A549 (cell line): ENCODE measurements at regions not wholly inside any gene's neighbourhood (a gene's known extent, or its start where the extent isn't known, plus 50 kb on each side); places are given as distances from the start of the nearest gene placed in this dataset.

Source experiments
- ATAC-seq, 2 experiments: fragments of 200-7000 bp in 1 of 2; fragments of >200 bp in 1 of 2; cut with Nextera tagmentation in 1 of 2; cut with Tn5 transposase in 1 of 2; 3 replicates each; pipeline versions ENCODE4 v1.8.0 to v1.9.1; 2018 to 2020; ENCODE audit warnings: mild to moderate bottlenecking in 1 of 2, moderate library complexity in 1 of 2
- CTCF ChIA-PET: fragments of 300-600 bp; sonication (Branson Sonifier 250); formaldehyde crosslinking; extraction: SDS; loops from one replicate; lab custom pipeline; 2021; ENCODE audit warnings: antibody characterized with exemption, inconsistent platforms; lab: Yijun Ruan, JAX
- POLR2A ChIA-PET: fragments of 350-600 bp; formaldehyde crosslinking; extraction: SDS; loops from one replicate; lab custom pipeline; 2021; ENCODE audit warnings: antibody characterized with exemption, inconsistent platforms; lab: Yijun Ruan, JAX
- DNase-seq, 2 experiments: peaks; one replicate each; pipeline versions ENCODE4 v3.0.0 to v3.0.0-alpha.2; 2011 to 2016; ENCODE audit warnings: low read depth in 1 of 2, low spot score in 1 of 2
- FAIRE-seq: peaks from 2 replicates; lab custom pipeline; 2011; peaks lifted over from hg19 to GRCh38; lab: Jason Lieb, UNC
- H3K27ac ChIP-seq, 2 experiments: fragments of >200 bp; sonication (Bioruptor Twin); formaldehyde crosslinking; 3 replicates each; pipeline ENCODE4 v1.5.1; 2016 to 2017
- H3K4me1 ChIP-seq: fragments of >200 bp; sonication (Bioruptor Twin); formaldehyde crosslinking; 3 replicates; pipeline ENCODE4 v1.6.1; 2016
- H3K4me2 ChIP-seq: fragments of >200 bp; sonication (Bioruptor Twin); formaldehyde crosslinking; 3 replicates; pipeline ENCODE4 v1.6.1; 2016
- H3K4me3 ChIP-seq: fragments of >200 bp; sonication (Bioruptor Twin); formaldehyde crosslinking; 3 replicates; pipeline ENCODE4 v1.5.1; 2016
- H3K9me3 ChIP-seq: fragments of >200 bp; sonication (Bioruptor Twin); formaldehyde crosslinking; 3 replicates; pipeline ENCODE4 v1.6.1; 2016
- ATOH8 ChIP-seq: fragments of 250-450 bp; sonication (Bioruptor Pico); IDR thresholded peaks from 2 replicates; pipeline ENCODE4 v1.5.0; 2020; ENCODE audit warnings: low read depth, mild to moderate bottlenecking, moderate library complexity
- CTCF ChIP-seq: fragments of >200 bp; sonication (Bioruptor Twin); formaldehyde crosslinking; IDR thresholded peaks from 3 replicates; pipeline ENCODE4 v1.5.1; 2016
- HES2 ChIP-seq: fragments of >200 bp; sonication (Bioruptor Twin); formaldehyde crosslinking; IDR thresholded peaks from 2 replicates; pipeline ENCODE4 v1.6.1; 2016
- HOXB5 ChIP-seq: fragments of 250-450 bp; sonication (Bioruptor Pico); IDR thresholded peaks from 2 replicates; pipeline ENCODE4 v1.5.0; 2020; ENCODE audit warnings: mild to moderate bottlenecking, moderate library complexity
- KDM1A ChIP-seq: fragments of 200-600 bp; sonication (generic); IDR thresholded peaks from 2 replicates; pipeline ENCODE4 v1.6.1; 2016; ENCODE audit warnings: low read depth, mild to moderate bottlenecking
- KDM5A ChIP-seq: fragments of 200-600 bp; sonication (generic); IDR thresholded peaks from 2 replicates; pipeline ENCODE4 v1.6.1; 2016; ENCODE audit warnings: antibody characterized with exemption, mild to moderate bottlenecking
- MAZ ChIP-seq: fragments of 150-350 bp; IDR thresholded peaks from 2 replicates; pipeline ENCODE4 v1.6.1; 2014; ENCODE audit warnings: antibody characterized with exemption, low read depth, low read length, borderline replicate concordance
- PBX3 ChIP-seq: IDR thresholded peaks from 2 replicates; pipeline ENCODE4 v1.6.1; 2012
- RAD21 ChIP-seq, 2 experiments: fragments of >200 bp in 1 of 2; sonication (Bioruptor Twin) in 1 of 2; formaldehyde crosslinking in 1 of 2; IDR thresholded peaks in 1 of 2; conservative IDR thresholded peaks in 1 of 2; 2 replicates in 1 of 2; 3 replicates in 1 of 2; pipeline ENCODE4 v1.6.1; 2012 to 2018; ENCODE audit warnings: inconsistent platforms in 1 of 2
- RCOR1 ChIP-seq: fragments of 150-350 bp; IDR thresholded peaks from 2 replicates; pipeline ENCODE4 v1.6.1; 2014; ENCODE audit warnings: antibody characterized with exemption, low read length, low read depth
- REST ChIP-seq: fragments of 200-600 bp; sonication (generic); IDR thresholded peaks from 2 replicates; pipeline ENCODE4 v1.6.1; 2016; ENCODE audit warnings: antibody characterized with exemption, mild to moderate bottlenecking, moderate library complexity
- RFX5 ChIP-seq: fragments of 450-650 bp; IDR thresholded peaks from 2 replicates; pipeline ENCODE4 v1.7.1; 2014; ENCODE audit warnings: antibody characterized with exemption, mild to moderate bottlenecking, moderate library complexity
- SMC3 ChIP-seq: fragments of >200 bp; sonication (Bioruptor Twin); formaldehyde crosslinking; IDR thresholded peaks from 3 replicates; pipeline ENCODE4 v1.6.1; 2018; ENCODE audit warnings: inconsistent platforms
- USF2 ChIP-seq: fragments of 450-650 bp; IDR thresholded peaks from 2 replicates; pipeline ENCODE4 v1.6.1; 2014; ENCODE audit warnings: antibody characterized with exemption
- ZNF302 ChIP-seq: fragments of 250-450 bp; sonication (Bioruptor Pico); IDR thresholded peaks from 2 replicates; pipeline ENCODE4 v1.9.0; 2021; ENCODE audit warnings: inconsistent platforms, mild to moderate bottlenecking, moderate library complexity
- WGBS: methylation state at CpG from one replicate; pipeline ENCODE4 v1.1.6; 2017; ENCODE audit errors: missing lambda C conversion rate; 5-methylcytosine and 5-hydroxymethylcytosine counted together

GRCh38 chr6:119922814-119923213 lies 573.3 kb upstream of the MAN1A1 start:
- 26% methylated on average over 2 of the region's 2 CpGs for WGBS
- Histone ChIP-seq H3K27ac (no peak overlapping the region), H3K4me1 (no peaks in the 10 kb centered on the region), H3K4me3 (no peak overlapping the region), H3K4me2 (no peak overlapping the region), H3K9me3 (no peaks in the 10 kb centered on the region)
- CTCF ChIA-PET: no interaction called here
- POLR2A ChIA-PET: no interaction called here
- ATAC-seq (no peak), FAIRE-seq (no peak), DNase-seq (no peak)
- TF ChIP-seq HES2 (no peak), SMC3 (no peak), MAZ (no peak), RFX5 (no peak)

- no peak overlapping the region for H3K4me3 ChIP-seq
- no peaks in the 10 kb centered on the region for H3K9me3 ChIP-seq
- TF ChIP-seq ATOH8 (CRISPR knock-in tag) (no peak), KDM5A (no peak), ZNF302 (CRISPR knock-in tag) (no peak), HOXB5 (CRISPR knock-in tag) (no peak), RAD21 (conservative IDR thresholded peaks at IDR 0.05 in 1 of 2, IDR thresholded peaks at IDR 0.05 in 1 of 2) (no peak), PBX3 (no peak), CTCF (no peak), RCOR1 (no peak), KDM1A (no peak), USF2 (no peak), REST (no peak)
- H3K27ac ChIP-seq: no peak overlapping the region
- no peak for ATAC-seq
- DNase-seq: no peak
- H3K4me2 ChIP-seq: no peak overlapping the region
- POLR2A ChIA-PET: no interaction called here
- FAIRE-seq: no peak
- CTCF ChIA-PET: no interaction called here
- no peaks in the 10 kb centered on the region for H3K4me1 ChIP-seq
Observed at GRCh38 chr6:119921491-119922010, 572.0 kb upstream of the MAN1A1 start.
